ENCODE measurements at regions not wholly inside any gene's neighbourhood (a gene's known extent, or its start where the extent isn't known, plus 50 kb on each side); places are given as distances from the start of the nearest gene placed in this dataset.

DNA sequence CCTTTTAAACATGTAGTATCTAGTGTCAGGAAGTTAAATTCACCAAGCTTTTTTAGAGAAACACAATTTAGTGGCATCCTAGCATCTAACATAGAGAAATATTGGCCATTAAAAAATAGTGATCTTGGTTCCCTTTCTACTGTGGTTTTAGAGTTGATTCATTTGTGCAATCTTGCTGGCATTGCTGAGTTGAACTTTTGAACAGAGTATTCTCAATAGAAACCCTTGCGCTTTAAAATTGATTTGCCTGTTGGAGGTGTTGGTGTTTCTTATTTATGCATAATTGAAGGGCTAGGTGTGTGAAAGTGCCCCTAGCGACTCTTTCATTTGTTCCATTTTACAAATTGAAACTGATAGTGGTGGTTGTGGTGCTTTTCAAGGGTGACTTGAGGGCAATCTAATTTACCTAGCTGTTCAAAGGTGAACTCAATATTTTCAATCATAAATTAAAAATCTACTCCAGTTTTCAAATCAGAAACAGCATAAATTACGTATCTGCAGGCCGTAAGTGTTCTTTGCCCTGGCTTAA, 73.0 kb upstream of the MPDZ start:
- no peak for TF ChIP-seq ZNF143 (CRISPR knock-in tag; IDR thresholded peaks at IDR 0.05)
- TF ChIP-seq CHD2 (IDR thresholded peaks at IDR 0.05; ENCODE audit: low read depth, low read length): no peak
- TF ChIP-seq ZNF274 (IDR thresholded peaks at IDR 0.05; ENCODE audit: borderline replicate concordance, low read depth, low read length): no peak
- no peak for TF ChIP-seq ZNF696 (CRISPR knock-in tag; conservative IDR thresholded peaks at IDR 0.05)
- no peak for TF ChIP-seq ZFX (CRISPR knock-in tag; IDR thresholded peaks at IDR 0.05)

All from K562 (cell line).